Endothelial cell of umbilical vein (primary cell): ENCODE measurements at regions not wholly inside any gene's neighbourhood (a gene's known extent, or its start where the extent isn't known, plus 50 kb on each side); places are given as distances from the start of the nearest gene placed in this dataset.

Experiments
- BruUV-seq: library from RNA; stranded (reverse); fragments of 400-500 nt; replicated peaks from 2 replicates; lab custom pipeline; 2021; lab: Mats Ljungman, UMichigan
- CTCF ChIA-PET: fragments of 300-600, 350-600 bp; sonication (Branson Sonifier 250); formaldehyde crosslinking; loops from one replicate; lab custom pipeline; 2021; ENCODE audit warnings: antibody characterized with exemption, inconsistent platforms; lab: Charles Lee
- POLR2A ChIA-PET: fragments of 300-600, 350-600 bp; sonication (Branson Sonifier 250); formaldehyde crosslinking; loops from one replicate; lab custom pipeline; 2021; ENCODE audit warnings: antibody characterized with exemption, inconsistent platforms; lab: Charles Lee
- DNase-seq: peaks from one replicate; pipeline ENCODE4 v3.0.0-alpha.2; 2011; ENCODE audit warnings: low read depth, low spot score
- FAIRE-seq: peaks from 2 replicates; lab custom pipeline; 2011; peaks lifted over from hg19 to GRCh38; lab: Jason Lieb, UNC
- H2AFZ ChIP-seq: 2 replicates; pipeline ENCODE4 v1.6.0; 2012; ENCODE audit warnings: low read depth, low read length, control low read depth, inconsistent platforms
- H3K27ac ChIP-seq: 2 replicates; pipeline ENCODE4 v1.5.1; 2011; ENCODE audit warnings: low read depth, mild to moderate bottlenecking, control low read depth, low read length, moderate library complexity; ENCODE audit not compliant: insufficient read depth
- H3K27me3 ChIP-seq, 2 experiments: 2 replicates each; pipeline versions ENCODE4 v1.6.0 to v1.6.1; 2011; ENCODE audit warnings: low read length in 2 of 2, mixed read lengths in 1 of 2; ENCODE audit not compliant: control insufficient read depth in 2 of 2, insufficient read depth in 2 of 2
- H3K36me3 ChIP-seq, 2 experiments: 2 replicates in 1 of 2; 3 replicates in 1 of 2; pipeline ENCODE4 v1.5.1; 2011; ENCODE audit warnings: low read length in 2 of 2, mild to moderate bottlenecking in 1 of 2, moderate library complexity in 1 of 2; ENCODE audit not compliant: control insufficient read depth in 2 of 2, insufficient read depth in 2 of 2; ENCODE audit errors: extremely low read depth in 1 of 2
- H3K4me1 ChIP-seq: 3 replicates; pipeline ENCODE4 v1.5.1; 2011; ENCODE audit warnings: mild to moderate bottlenecking, low read length; ENCODE audit not compliant: control insufficient read depth, insufficient read depth; ENCODE audit errors: extremely low read depth
- H3K4me2 ChIP-seq: 2 replicates; pipeline ENCODE4 v1.6.1; 2011; ENCODE audit warnings: low read length, control low read depth, mixed read lengths; ENCODE audit not compliant: insufficient read depth
- H3K4me3 ChIP-seq, 3 experiments: fragments of 200-600 bp in 1 of 3; sonication (generic), shearing (Covaris generic) in 1 of 3; replicated peaks in 1 of 3; 2 replicates each; pipeline ENCODE4 v1.5.1; 2011 to 2016; ENCODE audit warnings: control low read depth in 3 of 3, low read length in 3 of 3, mild to moderate bottlenecking in 2 of 3, inconsistent platforms in 1 of 3, low read depth in 1 of 3, moderate library complexity in 1 of 3; ENCODE audit not compliant: insufficient read depth in 1 of 3
- H3K79me2 ChIP-seq: 2 replicates; pipeline ENCODE4 v1.6.0; 2012; ENCODE audit warnings: low read length, inconsistent platforms; ENCODE audit not compliant: control insufficient read depth, insufficient read depth
- H3K9ac ChIP-seq: replicated peaks from 2 replicates; pipeline ENCODE3; 2011; ENCODE audit warnings: low read length, control low read depth; ENCODE audit not compliant: insufficient read depth; ENCODE audit errors: extremely low read depth
- H3K9me1 ChIP-seq: replicated peaks from 3 replicates; pipeline ENCODE4 v1.6.0; 2011; ENCODE audit warnings: mild to moderate bottlenecking, low read length; ENCODE audit not compliant: control insufficient read depth, insufficient read depth; ENCODE audit errors: extremely low read depth
- H3K9me3 ChIP-seq: replicated peaks from 2 replicates; pipeline ENCODE4 v1.5.1; 2012; ENCODE audit warnings: low read length, inconsistent platforms; ENCODE audit not compliant: control insufficient read depth, insufficient read depth
- H4K20me1 ChIP-seq: replicated peaks from 2 replicates; pipeline ENCODE3; 2011; ENCODE audit warnings: mild to moderate bottlenecking, low read length; ENCODE audit not compliant: control insufficient read depth, insufficient read depth; ENCODE audit errors: extremely low read depth
- CTCF ChIP-seq, 2 donors: IDR thresholded peaks; 1 replicate in 1 of 2; 2 replicates in 1 of 2; pipeline ENCODE4 v1.5.1; 2011; ENCODE audit warnings: low read length in 2 of 2, mild to moderate bottlenecking in 2 of 2, moderate library complexity in 2 of 2, control low read depth in 1 of 2, inconsistent platforms in 1 of 2, low read depth in 1 of 2; ENCODE audit not compliant: insufficient read depth in 1 of 2; ENCODE audit errors: extremely low read depth in 1 of 2
- EZH2 ChIP-seq: IDR thresholded peaks from 2 replicates; pipeline ENCODE4 v1.6.1; 2012; ENCODE audit warnings: borderline replicate concordance, low read depth, mild to moderate bottlenecking, moderate library complexity, low read length, inconsistent platforms; ENCODE audit not compliant: severe bottlenecking
- FOS ChIP-seq: IDR thresholded peaks from 2 replicates; pipeline ENCODE4 v1.6.1; 2011; ENCODE audit warnings: mild to moderate bottlenecking, low read length, moderate library complexity, borderline replicate concordance; ENCODE audit not compliant: insufficient read depth
- GATA2 ChIP-seq: IDR thresholded peaks from 2 replicates; pipeline ENCODE4 v1.7.0; 2011; ENCODE audit warnings: low read depth, mild to moderate bottlenecking, moderate library complexity, mixed read lengths, low read length; ENCODE audit not compliant: insufficient read length, insufficient read depth
- JUN ChIP-seq: IDR thresholded peaks from 2 replicates; pipeline ENCODE4 v1.6.1; 2011; ENCODE audit warnings: borderline replicate concordance, low read depth; ENCODE audit not compliant: insufficient read length, insufficient read depth
- MAX ChIP-seq: IDR thresholded peaks from 2 replicates; pipeline ENCODE4 v1.6.1; 2011; ENCODE audit not compliant: insufficient read depth, insufficient read length
- MYC ChIP-seq: IDR thresholded peaks from one replicate; pipeline ENCODE4 v1.6.1; 2011; ENCODE audit warnings: mild to moderate bottlenecking, low read depth, low read length
- POLR2A ChIP-seq: IDR thresholded peaks from 2 replicates; pipeline ENCODE4 v1.6.1; 2012; ENCODE audit warnings: low read depth, mild to moderate bottlenecking, control low read depth, low read length
- POLR2AphosphoS5 ChIP-seq: IDR thresholded peaks from 2 replicates; pipeline ENCODE4 v1.6.1; 2012; ENCODE audit warnings: low read depth, mild to moderate bottlenecking, control low read depth, low read length, moderate library complexity; ENCODE audit not compliant: insufficient read depth
- dilution Hi-C: fragments of 300-500 bp; cut with MboI; formaldehyde crosslinking; loops from one replicate; pipeline ENCODE4 v1.15.0; 2019; ENCODE audit warnings: low sequenced_read_pairs; ENCODE audit not compliant: extremely low pct_ligation_motif_present
- intact Hi-C: fragments of 100-400 bp; cut with micrococcal nuclease; formaldehyde crosslinking; loops from one replicate; pipeline ENCODE4 v1.10.0; 2022

- Histone ChIP-seq H3K9me3 (no peaks in the 10 kb centered on the region), H3K4me1 (no peaks in the 10 kb centered on the region), H3K36me3 (no peaks in the 10 kb centered on the region), H4K20me1 (no peaks in the 10 kb centered on the region), H2AFZ (no peak overlapping the region), H3K27ac (no peak overlapping the region), H3K4me2 (no peak overlapping the region), H3K27me3 (peaks cover 9 to 10% of the 10 kb centered on the region in 2 experiments), H3K9me1 (no peaks in the 10 kb centered on the region), H3K79me2 (no peaks in the 10 kb centered on the region), H3K9ac (no peak overlapping the region), H3K4me3 (no peak overlapping the region)
- no peak for FAIRE-seq
- no TSS peak for BruUV-seq
- no peak for DNase-seq
- intact Hi-C loops (no loop called here), dilution Hi-C loops (no loop called here)
- CTCF ChIA-PET: interaction anchor here (1.8 kb wide), 1 partner anchor 89 kb away, joined by 4 read pairs; no protein-coding TSS in a partner anchor
- POLR2A ChIA-PET: no interaction called here
- no peak for TF ChIP-seq POLR2AphosphoS5
- TF ChIP-seq CTCF (IDR thresholded peaks at IDR 0.05; ENCODE audit: extremely low read depth in 1 of 2, insufficient read depth in 1 of 2, low read depth in 1 of 2, low read length in 2 of 2): no peak
- no peak for TF ChIP-seq MAX
- no peak for TF ChIP-seq GATA2
- no peak for TF ChIP-seq POLR2A
- no peak for TF ChIP-seq MYC
- TF ChIP-seq EZH2: no peak
- no peak for TF ChIP-seq FOS
- TF ChIP-seq JUN: no peak
Measured at GRCh38 chr5:68374796-68375518, 159.4 kb downstream of the PIK3R1 start.
